ENCODE measurements at regions not wholly inside any gene's neighbourhood (a gene's known extent, or its start where the extent isn't known, plus 50 kb on each side); places are given as distances from the start of the nearest gene placed in this dataset.

DNA sequence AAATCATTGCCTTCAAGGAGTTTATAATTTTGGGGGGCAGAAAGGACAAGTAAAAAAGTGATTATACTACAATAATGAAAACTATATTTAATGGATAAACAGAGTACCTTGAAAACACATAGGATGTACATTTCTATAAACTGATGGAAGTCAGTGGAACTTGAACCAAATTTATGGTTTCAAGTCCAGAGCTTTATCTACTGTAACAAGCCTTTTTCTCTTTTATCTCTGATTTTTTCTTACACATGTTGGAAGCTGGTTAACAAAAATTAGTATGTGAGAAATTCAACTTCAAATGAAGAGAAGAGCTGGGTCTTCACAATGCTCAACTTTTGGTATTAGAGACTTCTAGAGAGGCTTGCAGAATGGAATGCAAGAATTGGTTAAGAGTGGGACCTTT is 393.6 kb downstream of the LMO7 start:
- no peak for DNase-seq

DNA sequence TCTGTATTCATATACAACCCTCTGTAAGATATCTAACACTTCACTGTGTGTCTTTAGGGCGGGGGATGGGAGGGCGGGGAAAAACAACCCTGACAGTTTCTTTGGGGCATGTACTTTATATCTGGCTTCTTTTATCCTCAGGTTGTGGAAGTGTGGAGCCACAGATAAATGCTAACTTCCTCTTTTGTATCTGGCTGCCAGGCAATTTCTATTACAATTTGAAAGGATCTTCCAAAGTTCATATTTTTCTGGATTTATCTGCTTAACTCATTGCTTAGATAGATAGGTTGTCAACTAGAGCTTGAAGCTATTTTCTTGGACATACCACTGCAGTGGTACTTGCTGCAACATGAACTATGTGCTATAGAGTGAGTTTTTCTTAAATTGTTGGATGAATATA is 393.0 kb downstream of the LMO7 start:
- peak; percentile 1 for DNase-seq

DNA sequence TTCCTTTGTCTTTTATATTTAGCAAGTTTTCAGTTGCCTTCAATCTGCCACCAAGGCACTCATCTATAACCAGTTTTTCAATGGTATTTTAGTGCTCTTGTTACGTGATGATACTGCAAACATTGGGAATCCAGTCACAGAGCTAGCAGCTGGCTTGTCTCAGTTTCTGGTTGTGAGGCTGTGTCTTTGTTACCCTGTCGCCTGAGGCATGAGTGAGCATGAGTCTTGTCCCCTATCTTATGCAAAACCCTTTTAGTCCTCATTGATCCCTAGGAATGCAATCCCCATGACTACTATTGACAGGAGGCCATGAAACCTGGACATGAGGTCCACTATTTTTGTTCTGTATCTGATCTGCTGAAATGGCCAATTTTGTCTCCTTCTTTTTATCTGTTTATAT is 391.0 kb downstream of the LMO7 start:
- DNase-seq, result no peak

DNA sequence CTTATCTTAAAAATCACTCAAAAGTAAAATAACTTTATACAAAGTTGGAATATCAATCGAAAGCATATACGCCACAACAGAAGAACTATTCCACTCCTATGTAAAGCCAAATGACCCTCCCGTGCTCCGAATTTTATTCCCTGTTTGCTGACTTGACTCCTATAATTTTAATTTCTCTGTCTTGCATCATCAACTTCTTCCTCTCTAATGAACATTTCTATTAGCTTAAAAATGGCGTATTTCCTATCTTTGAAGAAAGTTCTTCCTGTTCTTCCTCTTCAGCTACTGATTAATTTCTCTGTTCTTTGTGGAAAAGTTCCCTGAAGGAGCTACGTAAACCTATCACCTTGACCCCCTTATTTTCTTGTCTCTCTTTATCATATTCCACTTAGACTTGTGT is 389.3 kb downstream of the LMO7 start:
- no peak for DNase-seq

DNA sequence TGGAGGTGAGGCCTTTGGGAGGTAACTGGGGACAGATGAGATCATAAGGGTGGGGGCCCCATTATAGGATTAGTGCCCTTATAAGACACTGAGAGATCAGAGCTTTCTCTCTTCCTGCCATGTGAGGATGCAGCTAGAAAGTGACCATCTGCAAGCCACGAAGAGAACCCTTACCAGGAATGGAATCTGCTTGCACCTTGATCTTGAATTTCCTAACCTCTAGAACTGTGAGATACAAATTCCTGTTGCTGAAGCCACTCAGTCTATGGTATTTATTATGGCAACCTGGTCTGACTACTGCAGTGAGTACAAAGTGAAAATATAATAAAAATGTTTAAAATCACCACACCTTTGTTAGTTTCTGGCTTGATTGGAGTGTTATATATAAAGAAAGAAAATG is 388.0 kb downstream of the LMO7 start:
- no peak for DNase-seq

DNA sequence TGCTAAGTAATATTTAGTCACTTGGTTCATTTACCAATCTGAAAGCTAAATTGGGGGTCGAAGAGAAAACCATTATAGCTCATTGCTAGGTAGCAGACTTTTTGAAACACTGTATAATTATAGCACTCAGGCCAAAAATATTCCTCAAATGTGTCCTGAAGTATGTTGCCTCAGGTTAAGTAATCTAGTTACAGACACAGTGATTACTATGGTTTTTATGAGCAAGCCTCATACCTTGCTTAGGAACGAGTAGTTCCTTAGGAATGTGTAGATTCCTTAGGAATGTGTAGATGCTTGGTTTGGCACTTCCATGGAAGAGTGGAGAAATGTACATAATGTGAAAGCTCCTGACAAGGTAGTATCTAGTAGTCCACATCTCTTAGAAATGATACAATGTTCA is 387.5 kb downstream of the LMO7 start:
- DNase-seq, result no peak

DNA sequence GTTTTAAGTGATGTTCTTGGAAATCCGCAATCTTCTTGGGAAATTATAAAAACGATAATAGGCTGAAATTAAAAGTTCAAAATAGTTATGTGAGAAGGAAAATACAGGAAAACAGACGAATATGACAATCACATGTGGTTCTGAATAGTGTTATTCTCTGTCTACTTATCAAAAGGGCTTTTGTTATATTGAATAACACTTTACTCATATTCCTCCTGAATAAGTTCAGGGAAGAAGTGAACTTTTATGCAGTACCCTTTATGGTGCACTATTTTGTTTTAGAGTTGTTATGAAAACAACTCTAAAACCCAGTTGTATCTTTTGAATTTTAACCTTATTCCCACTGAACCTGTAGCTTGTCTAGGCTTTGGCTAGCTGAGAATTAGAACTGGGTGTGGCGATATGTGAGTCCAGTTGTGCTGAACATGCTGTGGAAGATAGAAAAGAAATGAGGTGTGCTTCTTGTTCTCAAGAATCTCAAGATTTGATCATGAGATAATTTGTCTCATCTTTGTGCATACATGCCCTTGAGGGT is 384.4 kb downstream of the LMO7 start:
- no peak for DNase-seq

DNA sequence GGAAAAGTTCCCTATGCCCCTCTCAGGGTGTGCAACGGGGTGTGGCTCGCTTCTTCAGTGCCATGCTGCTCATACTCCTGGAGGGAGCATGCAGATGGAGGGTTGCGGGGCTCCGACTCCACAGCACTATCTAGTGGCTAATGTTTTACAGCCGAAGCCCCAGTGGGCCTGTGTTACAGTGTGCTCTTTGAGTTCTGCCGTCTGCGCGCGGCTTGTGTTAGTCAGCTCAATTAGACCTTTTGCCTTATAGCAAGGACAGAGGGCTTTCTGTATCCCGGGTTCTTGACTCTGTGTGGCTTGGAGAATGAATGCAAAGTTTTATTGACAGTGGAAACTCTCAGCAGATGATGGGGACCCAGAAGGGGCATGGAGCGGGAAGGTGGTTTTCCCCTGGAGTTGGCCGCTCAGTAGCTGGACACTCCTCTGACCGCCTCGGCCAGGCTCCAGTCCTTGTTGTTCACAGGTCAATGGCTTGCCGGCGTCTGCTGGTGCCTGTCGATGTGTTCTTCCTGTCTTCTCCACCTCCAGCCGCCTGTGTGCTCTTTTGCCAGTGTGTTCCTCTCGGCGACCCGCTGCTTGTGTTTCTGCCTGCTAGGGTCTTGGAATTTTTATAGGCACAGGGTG is 383.4 kb downstream of the LMO7 start:
- no peak for DNase-seq

DNA sequence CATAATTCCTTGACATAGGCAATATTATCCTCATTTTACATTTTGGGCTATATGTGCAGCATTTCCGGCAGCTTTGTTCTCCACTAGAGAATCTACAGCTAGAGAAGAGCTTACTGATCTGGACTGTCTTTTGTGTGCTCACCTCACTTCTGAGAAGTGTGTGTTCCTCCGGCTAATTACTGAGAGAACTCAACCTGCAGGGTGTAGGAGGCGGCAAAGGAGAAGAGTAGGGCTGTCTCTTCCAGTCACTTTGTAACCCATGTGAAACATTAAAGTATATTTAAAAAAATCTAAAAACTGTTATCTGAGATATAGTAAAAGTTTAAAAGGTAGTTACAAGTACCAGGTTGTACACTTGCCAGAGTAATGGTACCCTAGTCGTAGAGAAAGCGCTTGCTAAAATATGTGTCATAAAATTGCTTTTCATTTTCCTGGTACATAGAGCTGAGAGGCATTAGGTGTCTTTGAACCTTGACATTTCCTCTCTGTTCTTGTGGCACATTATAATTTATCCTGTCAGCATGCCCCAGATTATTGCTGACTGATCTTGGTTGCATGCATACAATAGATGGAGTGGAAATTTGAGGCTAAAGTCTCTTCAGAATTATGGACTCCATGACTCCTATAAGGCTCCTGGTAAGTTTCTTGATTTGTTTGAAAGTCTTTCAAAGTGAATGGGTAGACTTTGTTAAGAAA is 381.9 kb downstream of the LMO7 start:
- DNase-seq, result no peak

DNA sequence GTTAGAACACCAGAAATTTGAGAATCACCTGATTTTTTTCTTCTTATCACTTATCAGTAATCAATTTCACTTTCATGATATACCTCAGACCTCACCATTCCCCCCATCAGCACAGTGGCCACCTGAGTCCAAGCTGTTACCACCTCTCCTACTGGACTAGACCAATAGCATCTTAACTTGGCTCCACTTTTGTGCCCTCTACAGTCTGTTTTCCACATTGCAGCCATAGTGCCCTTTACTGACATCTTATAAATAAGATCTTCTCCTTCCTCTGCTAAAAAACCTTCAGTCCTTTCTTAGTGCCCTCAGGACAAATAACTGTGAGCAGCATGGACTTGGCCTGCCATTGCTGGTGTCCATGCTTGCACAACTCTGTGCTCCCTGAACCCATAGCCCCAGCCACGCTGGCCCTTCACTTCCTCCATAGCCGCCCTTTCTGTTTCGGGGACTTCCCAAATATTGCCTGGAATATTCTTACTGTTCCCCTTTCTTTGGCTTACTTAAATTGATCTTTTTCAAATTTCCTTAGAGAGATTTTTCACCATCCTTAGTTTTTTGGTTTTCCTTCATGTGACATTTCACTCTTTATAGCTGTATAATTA is 380.8 kb downstream of the LMO7 start:
- DNase-seq, result peak; percentile 5

DNA sequence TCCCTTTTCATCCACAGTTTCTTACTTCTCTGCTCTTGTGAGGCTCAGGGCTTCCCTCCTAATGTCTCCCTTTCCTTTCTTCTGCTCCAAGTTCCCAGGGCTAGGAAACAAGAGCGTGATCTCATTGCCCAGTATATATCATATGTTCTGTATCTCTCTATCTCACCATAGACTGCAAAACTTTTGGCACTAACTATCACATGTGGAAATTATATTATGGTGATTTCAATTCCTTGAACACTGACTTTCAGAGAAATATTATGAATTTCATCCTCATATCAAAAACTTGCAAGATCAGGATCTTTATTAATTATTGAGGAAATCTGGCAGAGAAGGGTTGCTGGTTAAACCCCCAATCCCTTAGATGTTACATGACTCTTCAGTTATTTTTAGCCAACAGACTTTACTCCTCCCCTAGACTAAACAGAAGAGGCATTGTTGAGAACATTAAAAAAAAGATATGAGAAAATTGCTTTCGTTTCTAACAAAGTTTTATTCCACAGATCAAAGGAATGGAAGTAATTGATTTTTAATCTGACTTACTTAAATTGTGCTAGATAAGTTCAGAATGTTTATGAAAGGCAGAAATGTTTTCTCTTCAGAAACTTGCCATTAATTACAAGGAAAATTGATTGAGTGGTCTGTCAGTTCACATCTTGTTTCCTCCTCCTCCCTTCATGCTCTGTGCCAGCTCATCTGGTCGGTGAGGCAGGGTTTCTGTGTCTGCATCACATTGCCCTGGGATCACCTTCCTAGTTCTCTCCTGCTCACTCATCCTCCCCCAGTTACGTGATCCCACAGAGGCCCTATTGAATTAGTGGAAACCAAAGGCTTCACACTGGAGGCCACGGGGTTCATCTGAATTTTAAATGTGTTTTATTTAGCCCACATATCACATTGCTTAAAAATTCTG is 378.5 kb downstream of the LMO7 start:
- no peak for DNase-seq

DNA sequence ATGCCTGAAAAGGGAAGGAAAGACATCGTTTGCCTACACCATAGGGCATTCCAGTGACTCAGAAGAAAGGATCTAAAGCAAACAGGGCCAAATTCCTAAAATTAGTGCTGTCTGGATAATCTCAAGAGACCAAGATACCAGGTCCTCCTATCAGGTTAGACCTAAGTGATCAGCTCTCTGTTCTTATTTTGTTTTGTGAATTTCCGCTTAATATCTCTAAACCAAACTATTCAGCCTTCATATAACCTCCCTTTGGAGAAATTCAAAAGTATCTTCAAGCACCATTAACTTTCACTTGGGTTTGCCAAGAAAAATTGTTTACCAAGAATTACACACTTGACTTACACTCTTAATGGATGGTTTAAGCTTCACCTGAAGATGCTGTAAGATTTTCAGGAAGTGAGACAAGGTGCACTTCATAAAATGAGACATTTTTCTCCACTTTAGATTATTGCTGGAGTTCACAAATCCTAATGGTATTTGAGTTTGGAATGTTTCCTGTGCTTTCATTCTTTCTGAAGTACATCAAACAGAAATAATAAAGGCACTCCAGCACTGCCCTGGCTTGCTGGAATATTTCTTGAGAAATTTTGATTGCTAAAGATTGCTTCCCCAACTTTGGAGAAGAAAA is 376.1 kb downstream of the LMO7 start:
- DNase-seq, result no peak

DNA sequence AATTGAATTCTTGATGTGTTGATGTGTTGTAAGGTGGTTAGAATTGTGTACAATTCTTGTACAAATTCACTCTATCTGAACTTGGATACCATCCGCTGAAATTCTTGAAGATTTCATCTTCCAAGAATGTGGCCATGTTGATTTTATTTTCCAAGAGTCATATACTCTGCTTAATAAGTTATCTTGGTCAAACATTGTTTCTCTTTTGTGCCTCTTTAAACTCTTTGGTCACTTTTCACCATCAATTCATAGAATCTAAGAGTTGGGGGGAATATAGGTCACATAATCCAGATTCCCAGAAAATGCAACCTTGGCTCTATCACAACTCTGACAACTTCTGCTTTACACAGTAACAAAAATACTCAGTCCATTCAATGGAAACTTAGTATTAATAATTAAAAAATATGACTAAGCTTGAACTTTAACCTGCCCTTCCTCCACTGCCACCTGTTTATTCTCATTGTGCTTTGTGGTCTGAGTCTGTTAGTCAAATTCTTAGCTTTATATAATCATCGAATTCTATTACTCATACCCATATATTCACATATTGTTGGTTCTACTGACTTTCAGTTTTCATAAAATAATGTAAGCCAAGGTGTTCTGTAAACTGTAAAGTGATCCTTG is 373.2 kb downstream of the LMO7 start:
- DNase-seq, result no peak

DNA sequence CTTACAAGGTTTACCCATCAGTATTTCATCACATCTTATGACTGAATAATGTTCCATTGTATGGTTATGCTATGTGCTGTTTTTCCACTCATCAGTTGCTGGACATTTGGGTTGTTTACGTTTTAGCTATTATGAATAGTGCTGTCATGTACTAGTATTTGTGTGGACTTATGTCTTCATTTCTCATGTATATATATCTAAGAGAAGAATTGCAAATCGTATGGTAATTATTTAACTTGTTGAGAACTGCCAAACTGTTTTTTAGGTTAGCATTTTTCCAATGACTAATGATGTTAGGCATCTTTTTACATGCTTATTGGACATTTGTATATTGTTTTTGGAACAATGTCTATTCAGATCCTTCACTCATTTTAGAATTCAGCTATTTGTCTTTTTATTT is 368.3 kb downstream of the LMO7 start:
- DNase-seq, result no peak

DNA sequence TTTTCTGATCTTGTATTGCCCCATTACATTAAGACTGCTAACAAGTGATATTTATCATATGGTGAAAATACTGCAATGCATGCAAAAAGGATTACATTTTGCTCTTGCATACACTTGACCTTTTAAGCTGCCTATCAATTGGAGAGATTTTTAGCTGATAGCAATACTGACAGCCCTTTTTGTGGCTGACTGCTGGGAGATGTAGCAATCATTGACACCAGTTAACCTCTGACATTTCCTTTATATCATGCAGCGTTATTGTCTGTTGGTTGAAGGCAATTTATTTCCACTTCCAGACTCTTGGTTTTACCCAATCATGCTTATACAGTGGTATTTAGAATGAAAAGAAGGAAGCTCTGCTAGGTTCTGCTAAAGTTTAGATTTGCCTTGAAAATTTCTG is 364.0 kb downstream of the LMO7 start:
- no peak for DNase-seq

DNA sequence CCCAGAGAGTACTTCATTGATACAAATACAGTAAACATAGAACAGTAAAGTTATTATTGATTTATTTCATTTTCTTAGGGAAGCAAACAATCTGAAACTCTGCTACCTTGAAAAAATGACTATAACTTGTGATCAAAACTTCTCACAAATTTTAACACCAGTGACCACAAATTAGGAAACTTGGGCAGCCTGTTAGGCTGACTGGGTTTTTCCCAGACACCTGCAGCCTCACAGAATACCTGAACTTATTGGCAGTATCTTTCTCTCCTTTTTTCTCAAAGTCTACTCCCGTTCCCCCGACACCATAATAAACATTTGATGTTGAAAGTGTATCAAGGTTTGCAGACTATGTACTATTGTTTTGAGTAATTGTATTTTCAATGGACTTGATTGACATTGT is 360.5 kb downstream of the LMO7 start:
- no peak for DNase-seq

DNA sequence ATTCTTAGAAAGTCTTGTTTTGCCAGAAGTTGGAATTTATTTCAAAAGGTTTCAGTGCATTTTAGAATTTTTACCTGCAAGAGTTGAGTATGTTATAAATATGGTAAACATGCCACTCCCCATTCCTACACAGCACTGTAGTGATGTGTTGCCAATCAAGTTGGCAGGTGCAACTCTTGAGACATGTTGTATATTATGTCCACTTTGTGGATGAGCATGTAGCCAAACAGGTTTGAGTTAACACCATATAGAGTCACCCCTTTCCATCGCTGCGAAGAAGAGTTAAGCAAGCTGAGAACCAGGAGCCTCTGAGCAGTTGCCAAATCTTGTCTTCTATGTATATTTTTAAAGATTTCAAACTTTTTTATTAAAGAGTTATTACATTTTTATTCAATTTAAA is 359.8 kb downstream of the LMO7 start:
- no peak for DNase-seq

DNA sequence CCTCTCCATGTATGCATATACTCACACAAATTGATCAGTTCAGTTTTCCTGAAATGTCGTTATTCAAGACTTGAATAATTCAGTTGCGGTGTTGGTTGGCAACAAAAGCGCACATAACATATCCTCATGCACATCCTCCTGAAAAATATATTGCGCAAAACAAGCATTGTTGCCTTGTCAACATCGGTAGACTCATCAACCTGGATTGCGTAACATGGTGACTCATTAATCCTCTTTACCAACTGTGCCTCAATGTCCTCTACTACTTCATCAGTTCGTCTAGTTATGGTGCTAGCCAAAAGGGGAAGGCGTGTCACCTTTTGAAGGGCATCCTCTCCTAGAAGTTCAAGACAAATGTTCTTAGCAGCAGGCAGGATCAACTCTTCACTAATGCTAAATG is 357.7 kb downstream of the LMO7 start:
- peak; percentile 4 for DNase-seq

DNA sequence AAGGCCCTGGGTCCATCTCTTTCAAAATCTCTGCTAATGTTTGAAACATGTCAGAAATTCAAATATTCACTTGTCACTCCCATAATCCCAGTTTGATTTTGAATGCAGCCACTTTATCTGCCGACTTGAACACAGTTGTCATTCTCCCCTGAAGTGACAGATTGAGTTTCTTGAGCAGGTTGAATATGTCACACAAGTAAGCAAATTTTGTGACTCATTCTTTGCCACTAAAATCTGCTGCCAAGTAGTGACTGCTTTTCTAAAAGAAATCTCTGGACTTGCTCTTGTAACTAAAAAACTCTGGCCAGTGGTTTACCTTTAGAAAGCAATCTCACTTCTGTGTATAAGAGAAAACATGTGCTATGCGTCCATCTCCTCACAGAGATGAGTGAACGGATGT is 357.1 kb downstream of the LMO7 start:
- no peak for DNase-seq

DNA sequence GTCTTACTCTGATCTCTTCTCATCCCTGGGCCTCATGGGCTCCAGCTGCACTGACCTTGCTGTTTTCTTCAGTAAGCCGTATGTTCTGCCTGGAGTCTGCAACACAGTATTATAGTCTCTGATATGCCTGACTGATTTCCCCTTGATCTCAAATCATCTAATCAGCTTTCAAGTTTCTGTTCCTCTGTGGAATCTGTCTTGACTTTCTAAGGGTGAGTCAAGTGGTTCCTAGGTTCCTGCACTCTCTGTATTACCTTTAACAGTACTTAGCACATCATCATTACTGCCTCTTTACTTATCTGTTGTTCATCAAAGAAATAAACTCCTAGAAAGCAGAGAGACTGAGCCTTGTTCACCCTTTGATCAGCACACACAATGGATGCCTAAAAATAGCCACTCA is 350.7 kb downstream of the LMO7 start:
- DNase-seq, result no peak

DNA sequence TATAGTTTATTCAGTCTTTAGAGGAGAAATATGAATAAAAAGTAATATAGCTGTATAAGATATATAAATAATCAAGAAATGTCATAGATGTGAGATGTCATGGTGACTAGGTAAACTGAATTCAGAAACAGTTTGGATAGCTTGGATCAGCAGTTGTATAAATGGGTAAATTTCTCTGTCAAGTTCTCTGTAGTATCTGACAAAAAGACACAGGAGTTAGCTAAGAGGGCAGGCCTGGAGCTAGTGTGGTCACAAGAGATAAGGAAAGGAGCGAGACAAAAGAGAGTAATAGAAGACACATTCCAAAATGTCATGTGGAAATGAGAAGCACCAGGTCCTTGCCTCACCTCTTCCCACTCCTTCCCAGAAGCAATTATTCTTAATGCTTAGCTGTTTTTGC is 349.0 kb downstream of the LMO7 start:
- no peak for DNase-seq

DNA sequence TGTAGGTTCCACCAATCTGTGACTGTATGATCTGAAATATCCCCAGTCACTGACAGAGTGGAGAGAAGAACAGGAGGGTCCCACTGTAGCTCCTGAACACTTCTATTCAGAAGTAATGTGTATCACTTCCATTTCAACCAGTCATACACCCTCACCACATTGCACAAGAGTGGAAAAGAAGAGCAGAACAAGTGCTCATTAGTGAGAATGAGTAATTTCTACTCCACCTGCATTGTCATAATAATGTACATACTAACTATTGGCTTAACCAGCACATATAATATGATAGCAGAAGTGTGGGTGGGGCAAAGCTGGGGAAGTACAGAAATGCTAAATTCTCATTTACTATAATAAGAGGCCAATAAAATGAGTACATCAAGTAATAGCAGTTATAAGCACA is 342.7 kb downstream of the LMO7 start:
- no peak for DNase-seq
